ENCODE measurements at regions not wholly inside any gene's neighbourhood (a gene's known extent, or its start where the extent isn't known, plus 50 kb on each side); places are given as distances from the start of the nearest gene placed in this dataset.
A peak's percentile ranks its signal among the peaks of the same experiment; 100 is the strongest.

DNA sequence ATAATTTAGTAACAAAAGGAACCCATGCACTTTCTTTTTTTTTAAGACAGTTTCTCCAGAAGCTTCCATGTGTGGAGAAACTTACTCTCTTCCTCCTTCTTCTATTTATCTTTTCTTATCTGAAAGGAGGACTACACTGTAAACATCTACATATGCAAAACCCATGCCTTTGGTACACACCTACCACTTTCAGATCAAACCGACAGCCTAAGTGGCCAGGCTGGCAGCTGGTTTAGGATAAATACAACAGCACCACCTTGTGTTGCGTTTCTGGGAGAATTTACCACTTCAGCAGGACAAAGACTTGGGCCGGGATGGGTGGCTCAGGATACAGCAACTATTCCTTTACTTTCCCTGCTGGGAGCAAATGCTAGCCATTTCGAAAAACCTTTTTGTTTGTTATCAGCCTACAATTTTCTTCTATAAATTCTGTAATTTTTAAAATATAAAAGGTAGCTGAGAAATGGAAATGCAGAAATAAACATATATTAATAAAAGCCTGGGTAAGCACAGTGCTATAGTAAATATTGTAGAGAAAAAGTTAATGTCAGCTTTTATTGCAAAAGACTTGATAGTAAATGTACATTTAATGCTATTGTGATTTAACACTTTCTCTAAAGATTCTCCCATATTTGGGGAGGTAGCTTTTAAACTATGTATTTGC, 94.0 kb upstream of the RFC3 start:
- TF ChIP-seq EZH2 (IDR thresholded peaks at IDR 0.05) (no peak), POLR2AphosphoS5 (IDR thresholded peaks at IDR 0.05; ENCODE audit: borderline replicate concordance, low read depth, low read length) (no peak), FOXP2 (optimal IDR thresholded peaks at IDR 0.05; ENCODE audit: control extremely low read depth, extremely low read length, insufficient read depth) (peak; percentile 69)

All from SK-N-MC (cell line).